ENCODE measurements at regions not wholly inside any gene's neighbourhood (a gene's known extent, or its start where the extent isn't known, plus 50 kb on each side); places are given as distances from the start of the nearest gene placed in this dataset.

- TF ChIP-seq, protein P1, sequence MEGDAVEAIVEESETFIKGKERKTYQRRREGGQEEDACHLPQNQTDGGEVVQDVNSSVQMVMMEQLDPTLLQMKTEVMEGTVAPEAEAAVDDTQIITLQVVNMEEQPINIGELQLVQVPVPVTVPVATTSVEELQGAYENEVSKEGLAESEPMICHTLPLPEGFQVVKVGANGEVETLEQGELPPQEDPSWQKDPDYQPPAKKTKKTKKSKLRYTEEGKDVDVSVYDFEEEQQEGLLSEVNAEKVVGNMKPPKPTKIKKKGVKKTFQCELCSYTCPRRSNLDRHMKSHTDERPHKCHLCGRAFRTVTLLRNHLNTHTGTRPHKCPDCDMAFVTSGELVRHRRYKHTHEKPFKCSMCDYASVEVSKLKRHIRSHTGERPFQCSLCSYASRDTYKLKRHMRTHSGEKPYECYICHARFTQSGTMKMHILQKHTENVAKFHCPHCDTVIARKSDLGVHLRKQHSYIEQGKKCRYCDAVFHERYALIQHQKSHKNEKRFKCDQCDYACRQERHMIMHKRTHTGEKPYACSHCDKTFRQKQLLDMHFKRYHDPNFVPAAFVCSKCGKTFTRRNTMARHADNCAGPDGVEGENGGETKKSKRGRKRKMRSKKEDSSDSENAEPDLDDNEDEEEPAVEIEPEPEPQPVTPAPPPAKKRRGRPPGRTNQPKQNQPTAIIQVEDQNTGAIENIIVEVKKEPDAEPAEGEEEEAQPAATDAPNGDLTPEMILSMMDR (IDR thresholded peaks at IDR 0.05): no peak
- TF ChIP-seq POLR2A (IDR thresholded peaks at IDR 0.05): no peak
- TF ChIP-seq POLR2AphosphoS5 (IDR thresholded peaks at IDR 0.05): no peak
- TF ChIP-seq EP300 (IDR thresholded peaks at IDR 0.05; ENCODE audit: low read depth): no peak
These were observed 102.0 kb downstream of the IL12A start for GRCh38 chr3:160090653-160091052.

All from transverse colon (tissue), 4 donors.